ENCODE measurements at regions not wholly inside any gene's neighbourhood (a gene's known extent, or its start where the extent isn't known, plus 50 kb on each side); places are given as distances from the start of the nearest gene placed in this dataset.

GRCh38 chr5:175013251-175013650, 288.9 kb downstream of the MSX2 start:
- 64 to 74% methylated on average over 4 of the region's 4 CpGs for WGBS, 2 donors

GRCh38 chr5:175012267-175012666, 287.9 kb downstream of the MSX2 start:
- no peaks in the 10 kb centered on the region for H3K27me3 ChIP-seq
- H3K4me1 ChIP-seq: no peaks in the 10 kb centered on the region
- H3K36me3 ChIP-seq: no peaks in the 10 kb centered on the region
- no peak for DNase-seq
- H3K9me3 ChIP-seq: no peaks in the 10 kb centered on the region
- TF ChIP-seq EP300 (IDR thresholded peaks at IDR 0.05) (no peak), CTCF (IDR thresholded peaks at IDR 0.05) (no peak), POLR2A (IDR thresholded peaks at IDR 0.05) (no peak), POLR2AphosphoS5 (IDR thresholded peaks at IDR 0.05) (no peak)
- 78% methylated on average over 8 of the region's 8 CpGs for WGBS, 2 donors
- no peak overlapping the region for H3K4me3 ChIP-seq
- no peak overlapping the region for H3K27ac ChIP-seq
- intact Hi-C loops (cut with DNase I): no loop called here

More at GRCh38 chr5:175013251-175013650, 288.9 kb downstream of the MSX2 start:
- Histone ChIP-seq H3K9me3 (no peaks in the 10 kb centered on the region), H3K36me3 (no peaks in the 10 kb centered on the region), H3K4me1 (no peaks in the 10 kb centered on the region), H3K27me3 (no peaks in the 10 kb centered on the region), H3K4me3 (no peak overlapping the region), H3K27ac (no peak overlapping the region)
- no peak for DNase-seq
- intact Hi-C loops (cut with DNase I): no loop called here
- no peak for TF ChIP-seq POLR2A (IDR thresholded peaks at IDR 0.05)

- H3K36me3 ChIP-seq: no peaks in the 10 kb centered on the region
- intact Hi-C loops (cut with DNase I): no loop called here
- H3K4me1 ChIP-seq: no peaks in the 10 kb centered on the region
- no peak for DNase-seq
- no peaks in the 10 kb centered on the region for H3K27me3 ChIP-seq
- TF ChIP-seq POLR2AphosphoS5 (IDR thresholded peaks at IDR 0.05): no peak
- TF ChIP-seq EP300 (IDR thresholded peaks at IDR 0.05): no peak
- TF ChIP-seq CTCF (IDR thresholded peaks at IDR 0.05): no peak
- no peak for TF ChIP-seq POLR2A (IDR thresholded peaks at IDR 0.05)
- no peak overlapping the region for H3K27ac ChIP-seq
- no peak overlapping the region for H3K4me3 ChIP-seq
- WGBS, 2 donors: 67 to 75% methylated on average over 2 of the region's 2 CpGs
- no peaks in the 10 kb centered on the region for H3K9me3 ChIP-seq
These were observed 279.1 kb downstream of the MSX2 start for GRCh38 chr5:175003531-175003930.

GRCh38 chr5:175001876-175002645, 277.7 kb downstream of the MSX2 start:
- no peaks in the 10 kb centered on the region for H3K9me3 ChIP-seq
- TF ChIP-seq EP300 (IDR thresholded peaks at IDR 0.05) (no peak), POLR2AphosphoS5 (IDR thresholded peaks at IDR 0.05) (no peak), CTCF (IDR thresholded peaks at IDR 0.05) (no peak), POLR2A (IDR thresholded peaks at IDR 0.05) (no peak)
- no peak overlapping the region for H3K27ac ChIP-seq
- WGBS, 2 donors: 72 to 75% methylated on average over 11 of the region's 11 CpGs
- H3K4me1 ChIP-seq: no peaks in the 10 kb centered on the region
- no peak for DNase-seq
- no peak overlapping the region for H3K4me3 ChIP-seq
- H3K27me3 ChIP-seq: no peaks in the 10 kb centered on the region
- H3K36me3 ChIP-seq: no peaks in the 10 kb centered on the region
- intact Hi-C loops (cut with DNase I): no loop called here

GRCh38 chr5:175001311-175001710, 276.9 kb downstream of the MSX2 start:
- no peaks in the 10 kb centered on the region for H3K27me3 ChIP-seq
- no peaks in the 10 kb centered on the region for H3K4me1 ChIP-seq
- no peak for TF ChIP-seq EP300 (IDR thresholded peaks at IDR 0.05)
- no peak for TF ChIP-seq CTCF (IDR thresholded peaks at IDR 0.05)
- TF ChIP-seq POLR2A (IDR thresholded peaks at IDR 0.05): no peak
- no peak for TF ChIP-seq POLR2AphosphoS5 (IDR thresholded peaks at IDR 0.05)
- WGBS, 2 donors: 17 to 86% methylated on average over 2 of the region's 2 CpGs
- DNase-seq: no peak
- H3K9me3 ChIP-seq: no peaks in the 10 kb centered on the region
- no peak overlapping the region for H3K4me3 ChIP-seq
- no peaks in the 10 kb centered on the region for H3K36me3 ChIP-seq
- intact Hi-C loops (cut with DNase I): no loop called here
- H3K27ac ChIP-seq: no peak overlapping the region

Data from sigmoid colon (tissue), 6 donors.